ENCODE measurements at regions not wholly inside any gene's neighbourhood (a gene's known extent, or its start where the extent isn't known, plus 50 kb on each side); places are given as distances from the start of the nearest gene placed in this dataset.

DNA sequence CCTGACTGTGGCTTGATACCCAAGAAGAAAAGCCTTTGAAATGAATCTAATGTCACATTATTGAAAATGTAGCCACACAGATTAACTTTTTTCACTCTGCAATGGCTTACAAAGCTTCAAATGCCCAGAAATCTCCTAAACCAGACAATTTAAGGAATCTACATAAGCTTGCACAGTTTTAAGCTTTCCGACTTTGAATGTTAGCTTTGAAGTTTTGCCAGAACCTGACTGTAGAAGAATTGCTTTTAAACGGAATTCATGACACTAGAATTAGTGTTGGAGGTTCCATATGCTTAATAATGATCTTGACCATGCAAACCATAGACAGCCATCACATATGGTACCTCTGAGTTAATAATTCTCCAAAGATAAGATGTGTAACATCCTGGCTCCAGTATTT, 798.5 kb upstream of the EPHA7 start:
- peaks cover 2% of the 10 kb centered on the region for H3K4me1 Mint-ChIP-seq
- no peaks in the 10 kb centered on the region for H3K36me3 Mint-ChIP-seq
- H3K9me3 Mint-ChIP-seq: peaks cover 4% of the 10 kb centered on the region
- no peak overlapping the region for H3K4me3 Mint-ChIP-seq
- TF ChIP-seq, protein P1, sequence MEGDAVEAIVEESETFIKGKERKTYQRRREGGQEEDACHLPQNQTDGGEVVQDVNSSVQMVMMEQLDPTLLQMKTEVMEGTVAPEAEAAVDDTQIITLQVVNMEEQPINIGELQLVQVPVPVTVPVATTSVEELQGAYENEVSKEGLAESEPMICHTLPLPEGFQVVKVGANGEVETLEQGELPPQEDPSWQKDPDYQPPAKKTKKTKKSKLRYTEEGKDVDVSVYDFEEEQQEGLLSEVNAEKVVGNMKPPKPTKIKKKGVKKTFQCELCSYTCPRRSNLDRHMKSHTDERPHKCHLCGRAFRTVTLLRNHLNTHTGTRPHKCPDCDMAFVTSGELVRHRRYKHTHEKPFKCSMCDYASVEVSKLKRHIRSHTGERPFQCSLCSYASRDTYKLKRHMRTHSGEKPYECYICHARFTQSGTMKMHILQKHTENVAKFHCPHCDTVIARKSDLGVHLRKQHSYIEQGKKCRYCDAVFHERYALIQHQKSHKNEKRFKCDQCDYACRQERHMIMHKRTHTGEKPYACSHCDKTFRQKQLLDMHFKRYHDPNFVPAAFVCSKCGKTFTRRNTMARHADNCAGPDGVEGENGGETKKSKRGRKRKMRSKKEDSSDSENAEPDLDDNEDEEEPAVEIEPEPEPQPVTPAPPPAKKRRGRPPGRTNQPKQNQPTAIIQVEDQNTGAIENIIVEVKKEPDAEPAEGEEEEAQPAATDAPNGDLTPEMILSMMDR (IDR thresholded peaks at IDR 0.05; ENCODE audit: unreplicated experiment): no peak
- no peaks in the 10 kb centered on the region for H3K27me3 Mint-ChIP-seq (ENCODE audit: low read depth)
- no peak overlapping the region for H3K27ac Mint-ChIP-seq
- no peak for DNase-seq (ENCODE audit: low spot score in 2 of 2, unreplicated experiment in 2 of 2)

DNA sequence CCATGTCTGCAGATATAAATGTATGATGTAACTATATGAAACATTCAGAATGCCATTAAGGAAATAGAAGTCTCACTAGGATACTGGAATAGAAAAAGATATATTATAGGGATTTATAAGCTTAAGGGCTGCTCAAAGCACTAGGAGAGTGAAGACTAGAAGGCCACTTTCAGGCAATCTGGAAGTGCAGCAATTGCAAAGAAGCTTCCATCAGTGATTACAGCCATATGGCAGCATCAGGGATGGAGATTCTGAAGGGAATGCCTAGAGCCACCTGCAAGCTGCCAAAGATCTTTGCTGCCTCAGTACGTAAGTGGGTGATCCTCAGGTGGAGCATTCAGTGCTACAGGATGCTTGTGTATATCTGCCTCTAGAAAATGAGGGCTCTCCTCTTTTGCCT, 796.2 kb upstream of the EPHA7 start:
- no peak for DNase-seq (ENCODE audit: low spot score in 2 of 2, unreplicated experiment in 2 of 2)
- Mint-ChIP-seq H3K9me3 (no peaks in the 10 kb centered on the region), H3K27ac (no peak overlapping the region), H3K4me1 (peaks cover 2% of the 10 kb centered on the region), H3K4me3 (no peak overlapping the region), H3K27me3 (ENCODE audit: low read depth) (no peaks in the 10 kb centered on the region), H3K36me3 (no peaks in the 10 kb centered on the region)
- TF ChIP-seq, protein P1 (IDR thresholded peaks at IDR 0.05; ENCODE audit: unreplicated experiment): no peak

DNA sequence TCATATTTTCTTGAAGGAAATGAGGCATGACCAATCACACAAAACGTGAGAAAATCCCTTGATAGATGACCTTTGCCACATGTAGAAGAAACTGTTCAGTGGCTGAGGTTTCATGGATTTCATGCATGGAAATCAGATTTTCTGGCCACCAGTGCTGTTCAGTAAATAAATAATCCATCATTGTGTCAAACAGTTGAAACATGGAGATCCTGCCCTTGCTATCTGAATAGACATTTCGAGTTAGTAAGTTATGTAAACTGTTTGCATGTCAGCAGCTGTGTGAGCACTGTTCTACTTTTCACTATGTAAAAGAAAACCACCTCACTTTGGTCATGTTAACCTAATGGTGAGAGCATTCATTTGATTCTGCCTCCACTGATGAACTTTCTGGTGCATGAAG, 793.9 kb upstream of the EPHA7 start:
- TF ChIP-seq, protein P1 (IDR thresholded peaks at IDR 0.05; ENCODE audit: unreplicated experiment): no peak
- H3K4me1 Mint-ChIP-seq: peaks cover 2% of the 10 kb centered on the region
- no peaks in the 10 kb centered on the region for H3K36me3 Mint-ChIP-seq
- no peak overlapping the region for H3K27ac Mint-ChIP-seq
- H3K4me3 Mint-ChIP-seq: no peak overlapping the region
- no peaks in the 10 kb centered on the region for H3K9me3 Mint-ChIP-seq
- H3K27me3 Mint-ChIP-seq (ENCODE audit: low read depth): no peaks in the 10 kb centered on the region
- DNase-seq (ENCODE audit: low spot score in 2 of 2, unreplicated experiment in 2 of 2): no peak

DNA sequence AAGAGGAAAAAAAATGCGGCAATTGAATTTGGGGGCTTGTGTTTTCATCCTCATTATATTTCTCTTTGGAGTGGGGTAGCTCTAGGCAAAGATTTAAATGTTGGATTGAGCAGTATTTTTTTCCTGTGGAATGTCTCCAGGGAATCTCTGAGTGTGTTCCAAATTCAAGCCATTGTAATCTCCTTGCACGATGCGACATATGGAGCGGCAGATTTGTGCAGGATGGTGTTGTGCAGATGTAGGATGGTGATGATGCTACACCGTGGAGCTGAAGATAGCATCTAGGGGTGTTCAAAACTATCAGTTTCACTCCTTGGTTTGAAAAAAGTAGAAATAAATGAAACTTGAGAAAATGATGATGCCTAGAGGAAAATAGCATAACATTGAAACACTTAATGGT, 777.5 kb upstream of the EPHA7 start:
- Mint-ChIP-seq H3K27me3 (ENCODE audit: low read depth) (no peaks in the 10 kb centered on the region), H3K27ac (no peak overlapping the region), H3K36me3 (no peaks in the 10 kb centered on the region), H3K4me1 (no peaks in the 10 kb centered on the region), H3K9me3 (no peaks in the 10 kb centered on the region), H3K4me3 (no peak overlapping the region)
- TF ChIP-seq, protein P1 (IDR thresholded peaks at IDR 0.05; ENCODE audit: unreplicated experiment): no peak
- DNase-seq (ENCODE audit: low spot score in 2 of 2, unreplicated experiment in 2 of 2): no peak

DNA sequence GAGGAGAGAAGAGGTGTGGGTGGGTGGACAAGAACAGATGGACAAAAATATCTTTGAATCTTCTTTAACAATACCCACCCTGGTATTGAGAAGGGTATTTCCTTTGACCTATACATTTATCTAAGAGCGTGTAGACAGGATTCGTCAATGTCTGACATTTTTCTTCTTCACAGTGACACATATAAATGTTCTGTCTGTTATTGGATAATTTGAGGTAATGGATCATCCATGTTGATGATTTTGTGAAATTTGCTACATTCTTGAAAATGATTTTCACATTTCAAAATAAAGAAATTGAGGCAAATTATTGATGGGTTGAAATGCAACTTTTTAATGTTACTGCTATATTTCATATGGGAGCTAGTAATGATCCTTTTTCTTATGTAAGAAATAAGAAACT, 770.7 kb upstream of the EPHA7 start:
- H3K27ac Mint-ChIP-seq: no peak overlapping the region
- H3K9me3 Mint-ChIP-seq: peaks cover 9% of the 10 kb centered on the region
- no peak overlapping the region for H3K4me3 Mint-ChIP-seq
- no peak for DNase-seq (ENCODE audit: low spot score in 2 of 2, unreplicated experiment in 2 of 2)
- TF ChIP-seq, protein P1 (IDR thresholded peaks at IDR 0.05; ENCODE audit: unreplicated experiment): no peak
- H3K4me1 Mint-ChIP-seq: no peaks in the 10 kb centered on the region
- H3K27me3 Mint-ChIP-seq (ENCODE audit: low read depth): no peaks in the 10 kb centered on the region
- H3K36me3 Mint-ChIP-seq: no peaks in the 10 kb centered on the region
